ENCODE measurements at regions not wholly inside any gene's neighbourhood (a gene's known extent, or its start where the extent isn't known, plus 50 kb on each side); places are given as distances from the start of the nearest gene placed in this dataset.

DNA sequence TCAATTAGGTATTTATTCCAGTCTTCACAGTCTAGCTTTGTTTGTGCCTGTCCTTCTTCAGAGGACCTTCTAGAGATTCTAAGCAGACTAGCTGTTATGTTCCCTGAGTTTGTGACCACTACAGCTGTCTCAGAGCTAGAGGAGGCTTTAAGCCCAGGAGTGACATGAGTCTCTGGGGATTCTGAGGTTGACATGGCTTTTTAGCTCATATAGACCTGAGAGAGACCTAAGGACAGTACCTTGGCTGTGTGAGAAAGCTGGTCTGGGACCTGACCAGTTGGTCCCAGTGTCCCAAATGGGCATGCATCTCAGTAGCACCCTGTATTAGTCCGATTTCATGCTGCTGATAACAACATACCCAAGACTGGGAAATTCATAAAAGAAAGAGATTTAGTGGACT, 330.2 kb downstream of the DIPK2A start:
- Histone ChIP-seq H3K4me3 (no peak overlapping the region), H3K4me1 (ENCODE audit: control insufficient read depth in 1 of 2, low read depth in 2 of 2) (no peaks in the 10 kb centered on the region), H3K27ac (no peak overlapping the region), H3K27me3 (replicated peaks; ENCODE audit: insufficient read depth) (no peaks in the 10 kb centered on the region), H3K36me3 (no peaks in the 10 kb centered on the region), H3K9me3 (no peaks in the 10 kb centered on the region)
- TF ChIP-seq, protein P1, sequence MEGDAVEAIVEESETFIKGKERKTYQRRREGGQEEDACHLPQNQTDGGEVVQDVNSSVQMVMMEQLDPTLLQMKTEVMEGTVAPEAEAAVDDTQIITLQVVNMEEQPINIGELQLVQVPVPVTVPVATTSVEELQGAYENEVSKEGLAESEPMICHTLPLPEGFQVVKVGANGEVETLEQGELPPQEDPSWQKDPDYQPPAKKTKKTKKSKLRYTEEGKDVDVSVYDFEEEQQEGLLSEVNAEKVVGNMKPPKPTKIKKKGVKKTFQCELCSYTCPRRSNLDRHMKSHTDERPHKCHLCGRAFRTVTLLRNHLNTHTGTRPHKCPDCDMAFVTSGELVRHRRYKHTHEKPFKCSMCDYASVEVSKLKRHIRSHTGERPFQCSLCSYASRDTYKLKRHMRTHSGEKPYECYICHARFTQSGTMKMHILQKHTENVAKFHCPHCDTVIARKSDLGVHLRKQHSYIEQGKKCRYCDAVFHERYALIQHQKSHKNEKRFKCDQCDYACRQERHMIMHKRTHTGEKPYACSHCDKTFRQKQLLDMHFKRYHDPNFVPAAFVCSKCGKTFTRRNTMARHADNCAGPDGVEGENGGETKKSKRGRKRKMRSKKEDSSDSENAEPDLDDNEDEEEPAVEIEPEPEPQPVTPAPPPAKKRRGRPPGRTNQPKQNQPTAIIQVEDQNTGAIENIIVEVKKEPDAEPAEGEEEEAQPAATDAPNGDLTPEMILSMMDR (IDR thresholded peaks at IDR 0.05) = no peak
- ATAC-seq (ENCODE audit: insufficient number of reproducible peaks, low FRiP score, low read depth) (no peak), DNase-seq (ENCODE audit: low spot score) (no peak)

DNA sequence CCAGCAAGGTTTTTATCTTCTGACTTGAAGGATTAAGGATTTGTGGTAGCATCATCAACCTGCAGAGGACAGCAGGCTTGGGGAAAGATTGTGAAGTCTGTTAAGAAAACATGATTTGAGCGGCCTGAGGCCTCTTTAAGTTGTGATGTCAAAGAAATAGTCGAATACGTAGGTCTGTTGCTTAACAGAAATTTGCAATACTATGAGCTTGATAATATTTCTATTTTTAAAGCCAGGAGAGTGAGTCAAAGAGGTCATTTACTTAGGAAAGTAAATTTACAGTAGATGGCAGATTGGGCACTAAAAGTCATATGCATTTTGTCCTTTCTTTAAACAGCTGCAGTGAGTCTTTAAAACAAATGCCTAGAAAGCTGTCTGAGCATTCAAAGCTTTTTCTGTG, 336.3 kb downstream of the DIPK2A start:
- no peaks in the 10 kb centered on the region for H3K4me1 ChIP-seq (ENCODE audit: control insufficient read depth in 1 of 2, low read depth in 2 of 2)
- H3K4me3 ChIP-seq = no peak overlapping the region
- no peaks in the 10 kb centered on the region for H3K27me3 ChIP-seq (replicated peaks; ENCODE audit: insufficient read depth)
- H3K27ac ChIP-seq = no peak overlapping the region
- ATAC-seq (ENCODE audit: insufficient number of reproducible peaks, low FRiP score, low read depth) (no peak), DNase-seq (ENCODE audit: low spot score) (no peak)
- no peaks in the 10 kb centered on the region for H3K36me3 ChIP-seq
- no peaks in the 10 kb centered on the region for H3K9me3 ChIP-seq
- TF ChIP-seq, protein P1 (IDR thresholded peaks at IDR 0.05) = no peak

GRCh38 chr3:144308396-144308795, 336.8 kb downstream of the DIPK2A start:
- Histone ChIP-seq H3K9me3 (no peaks in the 10 kb centered on the region), H3K27me3 (replicated peaks; ENCODE audit: insufficient read depth) (no peaks in the 10 kb centered on the region), H3K4me1 (ENCODE audit: control insufficient read depth in 1 of 2, low read depth in 2 of 2) (no peaks in the 10 kb centered on the region), H3K36me3 (no peaks in the 10 kb centered on the region), H3K4me3 (no peak overlapping the region), H3K27ac (no peak overlapping the region)
- TF ChIP-seq, protein P1 (IDR thresholded peaks at IDR 0.05) = no peak
- no peak for DNase-seq (ENCODE audit: low spot score)
- no peak for ATAC-seq (ENCODE audit: insufficient number of reproducible peaks, low FRiP score, low read depth)

- H3K27me3 ChIP-seq (replicated peaks; ENCODE audit: insufficient read depth) = no peaks in the 10 kb centered on the region
- H3K9me3 ChIP-seq = no peaks in the 10 kb centered on the region
- no peaks in the 10 kb centered on the region for H3K36me3 ChIP-seq
- H3K4me3 ChIP-seq = no peak overlapping the region
- no peak overlapping the region for H3K27ac ChIP-seq
- TF ChIP-seq, protein P1 (IDR thresholded peaks at IDR 0.05) = no peak
- ATAC-seq (ENCODE audit: insufficient number of reproducible peaks, low FRiP score, low read depth) = no peak
- H3K4me1 ChIP-seq (ENCODE audit: control insufficient read depth in 1 of 2, low read depth in 2 of 2) = no peaks in the 10 kb centered on the region
- no peak for DNase-seq (ENCODE audit: low spot score)
These were observed 341.1 kb downstream of the DIPK2A start for GRCh38 chr3:144312702-144313101.

- no peaks in the 10 kb centered on the region for H3K27me3 ChIP-seq (replicated peaks; ENCODE audit: insufficient read depth)
- no peaks in the 10 kb centered on the region for H3K4me1 ChIP-seq (ENCODE audit: control insufficient read depth in 1 of 2, low read depth in 2 of 2)
- no peak overlapping the region for H3K4me3 ChIP-seq
- no peaks in the 10 kb centered on the region for H3K9me3 ChIP-seq
- TF ChIP-seq, protein P1 (IDR thresholded peaks at IDR 0.05) = no peak
- no peak overlapping the region for H3K27ac ChIP-seq
- ATAC-seq (ENCODE audit: insufficient number of reproducible peaks, low FRiP score, low read depth) (no peak), DNase-seq (ENCODE audit: low spot score) (no peak)
- no peaks in the 10 kb centered on the region for H3K36me3 ChIP-seq
These were observed 343.3 kb downstream of the DIPK2A start for GRCh38 chr3:144314946-144315345.
